ENCODE measurements at regions not wholly inside any gene's neighbourhood (a gene's known extent, or its start where the extent isn't known, plus 50 kb on each side); places are given as distances from the start of the nearest gene placed in this dataset.

- TF ChIP-seq POLR2AphosphoS5 (IDR thresholded peaks at IDR 0.05) = no peak
- TF ChIP-seq EP300 (IDR thresholded peaks at IDR 0.05) = no peak
- no peak for TF ChIP-seq POLR2A (IDR thresholded peaks at IDR 0.05)
Measured at GRCh38 chr15:94929282-94929681, 697.9 kb downstream of the MCTP2 start.

All from suprapubic skin (tissue), 4 donors.